KMS-11 (cell line): ENCODE measurements at regions not wholly inside any gene's neighbourhood (a gene's known extent, or its start where the extent isn't known, plus 50 kb on each side); places are given as distances from the start of the nearest gene placed in this dataset.

Experiments used
- H2AFZ ChIP-seq: fragments of 200-600 bp; sonication (generic); 2 replicates; pipeline ENCODE4 v1.6.1; 2016; ENCODE audit warnings: antibody characterized with exemption, mixed run types, low read depth
- H3K27ac ChIP-seq: fragments of 200-600 bp; sonication (generic); 2 replicates; pipeline ENCODE4 v1.6.1; 2016; ENCODE audit warnings: mild to moderate bottlenecking, mixed run types
- H3K27me3 ChIP-seq: fragments of 200-600 bp; sonication (generic); 2 replicates; pipeline ENCODE4 v1.6.1; 2017; ENCODE audit warnings: mild to moderate bottlenecking, low read depth, mixed run types, moderate library complexity; ENCODE audit not compliant: insufficient read depth
- H3K36me3 ChIP-seq: fragments of 200-600 bp; sonication (generic); 2 replicates; pipeline ENCODE4 v1.6.1; 2017; ENCODE audit warnings: mild to moderate bottlenecking, mixed run types; ENCODE audit not compliant: insufficient read depth
- H3K4me1 ChIP-seq: fragments of 200-600 bp; sonication (generic); 2 replicates; pipeline ENCODE4 v1.6.1; 2016; ENCODE audit warnings: mild to moderate bottlenecking, low read depth, mixed run types; ENCODE audit not compliant: poor library complexity, severe bottlenecking
- H3K4me2 ChIP-seq: fragments of 200-600 bp; sonication (generic); 2 replicates; pipeline ENCODE4 v1.7.0; 2016; ENCODE audit warnings: mild to moderate bottlenecking, mixed run types
- H3K4me3 ChIP-seq: fragments of 200-600 bp; sonication (generic); IDR thresholded peaks from 2 replicates; pipeline ENCODE4 v1.6.1; 2017; ENCODE audit warnings: low read depth, low read length, mixed read lengths; ENCODE audit not compliant: insufficient read depth
- H3K79me2 ChIP-seq: fragments of 200-600 bp; sonication (generic); 2 replicates; pipeline ENCODE4 v1.6.1; 2016; ENCODE audit warnings: low read depth, mixed run types; ENCODE audit not compliant: insufficient read depth
- H3K9ac ChIP-seq: fragments of 200-600 bp; sonication (generic); 2 replicates; pipeline ENCODE4 v1.6.1; 2016; ENCODE audit warnings: mild to moderate bottlenecking, mixed run types
- H4K20me1 ChIP-seq: fragments of 200-600 bp; sonication (generic); 2 replicates; pipeline ENCODE4 v1.6.1; 2016; ENCODE audit warnings: mild to moderate bottlenecking, mixed run types; ENCODE audit not compliant: insufficient read depth
- TF ChIP-seq, protein P1 (sequence below): fragments of 200-600 bp; sonication (generic); conservative IDR thresholded peaks from 2 replicates; pipeline ENCODE4 v1.6.1; 2017; ENCODE audit warnings: low read depth, mild to moderate bottlenecking, antibody characterized with exemption, low read length, moderate library complexity, mixed read lengths

- Histone ChIP-seq H2AFZ (no peak overlapping the region), H3K36me3 (no peaks in the 10 kb centered on the region)
- TF ChIP-seq, protein P1, sequence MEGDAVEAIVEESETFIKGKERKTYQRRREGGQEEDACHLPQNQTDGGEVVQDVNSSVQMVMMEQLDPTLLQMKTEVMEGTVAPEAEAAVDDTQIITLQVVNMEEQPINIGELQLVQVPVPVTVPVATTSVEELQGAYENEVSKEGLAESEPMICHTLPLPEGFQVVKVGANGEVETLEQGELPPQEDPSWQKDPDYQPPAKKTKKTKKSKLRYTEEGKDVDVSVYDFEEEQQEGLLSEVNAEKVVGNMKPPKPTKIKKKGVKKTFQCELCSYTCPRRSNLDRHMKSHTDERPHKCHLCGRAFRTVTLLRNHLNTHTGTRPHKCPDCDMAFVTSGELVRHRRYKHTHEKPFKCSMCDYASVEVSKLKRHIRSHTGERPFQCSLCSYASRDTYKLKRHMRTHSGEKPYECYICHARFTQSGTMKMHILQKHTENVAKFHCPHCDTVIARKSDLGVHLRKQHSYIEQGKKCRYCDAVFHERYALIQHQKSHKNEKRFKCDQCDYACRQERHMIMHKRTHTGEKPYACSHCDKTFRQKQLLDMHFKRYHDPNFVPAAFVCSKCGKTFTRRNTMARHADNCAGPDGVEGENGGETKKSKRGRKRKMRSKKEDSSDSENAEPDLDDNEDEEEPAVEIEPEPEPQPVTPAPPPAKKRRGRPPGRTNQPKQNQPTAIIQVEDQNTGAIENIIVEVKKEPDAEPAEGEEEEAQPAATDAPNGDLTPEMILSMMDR: no peak
These were observed 493.2 kb downstream of the PID1 start for GRCh38 chr2:228777855-228778355.

GRCh38 chr2:228774548-228774947, 496.5 kb downstream of the PID1 start:
- TF ChIP-seq, protein P1: no peak
- no peaks in the 10 kb centered on the region for H3K4me1 ChIP-seq
- H3K9ac ChIP-seq: no peak overlapping the region
- no peaks in the 10 kb centered on the region for H3K79me2 ChIP-seq
- no peaks in the 10 kb centered on the region for H3K36me3 ChIP-seq
- no peak overlapping the region for H3K27ac ChIP-seq
- no peaks in the 10 kb centered on the region for H3K27me3 ChIP-seq
- H4K20me1 ChIP-seq: no peaks in the 10 kb centered on the region
- no peak overlapping the region for H3K4me3 ChIP-seq
- H2AFZ ChIP-seq: no peak overlapping the region
- H3K4me2 ChIP-seq: no peak overlapping the region

More at GRCh38 chr2:228777855-228778355, 493.2 kb downstream of the PID1 start:
- Histone ChIP-seq H3K4me2 (no peak overlapping the region), H4K20me1 (no peaks in the 10 kb centered on the region), H3K9ac (no peak overlapping the region), H3K4me1 (no peaks in the 10 kb centered on the region), H3K79me2 (no peaks in the 10 kb centered on the region), H3K27ac (no peak overlapping the region), H3K27me3 (no peaks in the 10 kb centered on the region), H3K4me3 (no peak overlapping the region)

- Histone ChIP-seq H3K27me3 (no peaks in the 10 kb centered on the region), H3K79me2 (no peaks in the 10 kb centered on the region), H2AFZ (no peak overlapping the region), H3K9ac (no peak overlapping the region), H3K4me3 (no peak overlapping the region), H3K27ac (no peak overlapping the region), H3K4me1 (no peaks in the 10 kb centered on the region), H3K4me2 (no peak overlapping the region), H3K36me3 (no peaks in the 10 kb centered on the region), H4K20me1 (no peaks in the 10 kb centered on the region)
- TF ChIP-seq, protein P1: no peak
These were observed 499.3 kb downstream of the PID1 start for GRCh38 chr2:228771774-228772173.

DNA sequence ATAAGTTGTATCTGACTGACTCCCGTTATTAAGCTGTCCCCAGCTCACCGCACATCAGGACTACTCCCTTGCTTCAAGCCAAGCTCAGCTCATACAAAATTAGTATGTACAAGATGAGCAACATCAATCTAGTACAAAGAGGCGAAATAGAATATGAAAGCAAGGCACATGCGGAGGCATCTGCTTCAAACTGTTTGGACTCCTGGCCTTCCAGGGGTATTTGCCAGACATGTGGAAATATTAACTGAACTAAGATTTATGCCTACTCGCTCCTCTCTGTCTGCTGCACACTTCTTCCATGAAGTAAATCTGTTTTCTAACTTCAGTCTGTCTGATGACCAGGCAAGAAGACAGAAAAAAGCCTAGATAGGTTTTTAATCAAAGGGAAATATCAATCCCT, 499.8 kb downstream of the PID1 start:
- no peak overlapping the region for H2AFZ ChIP-seq
- TF ChIP-seq, protein P1: no peak
- H3K4me3 ChIP-seq: no peak overlapping the region
- H3K27me3 ChIP-seq: no peaks in the 10 kb centered on the region
- H4K20me1 ChIP-seq: no peaks in the 10 kb centered on the region
- H3K79me2 ChIP-seq: no peaks in the 10 kb centered on the region
- H3K36me3 ChIP-seq: no peaks in the 10 kb centered on the region
- H3K9ac ChIP-seq: no peak overlapping the region
- no peak overlapping the region for H3K4me2 ChIP-seq
- no peak overlapping the region for H3K27ac ChIP-seq
- no peaks in the 10 kb centered on the region for H3K4me1 ChIP-seq
